ENCODE measurements at regions not wholly inside any gene's neighbourhood (a gene's known extent, or its start where the extent isn't known, plus 50 kb on each side); places are given as distances from the start of the nearest gene placed in this dataset.

- Mint-ChIP-seq H3K36me3 (ENCODE audit: low read depth) (no peaks in the 10 kb centered on the region), H3K4me3 (no peak overlapping the region), H3K27me3 (ENCODE audit: low read depth) (peaks cover 1% of the 10 kb centered on the region), H3K4me1 (ENCODE audit: low read depth) (peaks cover 18% of the 10 kb centered on the region), H3K9me3 (no peaks in the 10 kb centered on the region), H3K27ac (no peak overlapping the region)
- intact Hi-C loops (cut with micrococcal nuclease) = loop anchor here (2.0 kb wide), 2 partner anchors 47 to 355 kb away; no protein-coding TSS in a partner anchor
- CTCF ChIA-PET = interaction anchor here (0.8 kb wide), 1 partner anchor 46 kb away, joined by 4 read pairs; no protein-coding TSS in a partner anchor
- no peak for DNase-seq
Observed at GRCh38 chr18:63071701-63072141, 247.8 kb downstream of the BCL2 start.

GRCh38 chr18:63070767-63071502 is 248.6 kb downstream of the BCL2 start:
- Mint-ChIP-seq H3K9me3 (no peaks in the 10 kb centered on the region), H3K27ac (no peak overlapping the region), H3K4me3 (no peak overlapping the region), H3K4me1 (ENCODE audit: low read depth) (peaks cover 18% of the 10 kb centered on the region), H3K36me3 (ENCODE audit: low read depth) (no peaks in the 10 kb centered on the region), H3K27me3 (ENCODE audit: low read depth) (no peaks in the 10 kb centered on the region)
- intact Hi-C loops (cut with micrococcal nuclease) = no loop called here
- DNase-seq = no peak
- CTCF ChIA-PET = interaction anchor here (0.6 to 1.0 kb wide), 2 partner anchors 53 to 369 kb away, joined by 4 read pairs; no protein-coding TSS in a partner anchor

DNA sequence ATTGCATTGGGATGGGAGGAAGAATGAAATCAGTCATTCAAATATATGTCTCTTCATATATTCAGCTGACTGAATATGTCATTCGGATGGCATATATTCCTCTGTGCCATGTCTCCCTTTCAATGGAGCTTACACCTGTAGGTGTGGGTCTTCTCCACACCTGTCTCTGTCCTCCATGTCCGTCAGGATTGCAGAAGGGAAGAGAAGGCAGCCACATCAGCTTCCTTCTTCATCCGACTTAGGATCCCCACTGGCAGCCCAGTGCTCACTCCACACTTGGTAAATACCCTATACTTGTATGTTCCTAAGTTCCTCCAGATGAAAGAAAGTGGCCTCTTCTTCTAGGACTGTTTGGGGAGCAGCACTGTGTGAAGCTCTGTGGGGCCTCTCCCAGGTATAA is 250.1 kb downstream of the BCL2 start:
- Mint-ChIP-seq H3K4me3 (no peak overlapping the region), H3K4me1 (ENCODE audit: low read depth) (peaks cover 8% of the 10 kb centered on the region), H3K27me3 (ENCODE audit: low read depth) (no peaks in the 10 kb centered on the region), H3K9me3 (no peaks in the 10 kb centered on the region), H3K36me3 (ENCODE audit: low read depth) (no peaks in the 10 kb centered on the region), H3K27ac (no peak overlapping the region)
- CTCF ChIA-PET = no interaction called here
- intact Hi-C loops (cut with micrococcal nuclease) = loop anchor here (2.0 kb wide), 1 partner anchor 29 kb away; no protein-coding TSS in a partner anchor
- DNase-seq = no peak

GRCh38 chr18:63067939-63068338 is 251.6 kb downstream of the BCL2 start:
- Mint-ChIP-seq H3K4me3 (no peak overlapping the region), H3K27me3 (ENCODE audit: low read depth) (no peaks in the 10 kb centered on the region), H3K27ac (no peak overlapping the region), H3K9me3 (no peaks in the 10 kb centered on the region), H3K36me3 (ENCODE audit: low read depth) (no peaks in the 10 kb centered on the region), H3K4me1 (ENCODE audit: low read depth) (peaks cover 8% of the 10 kb centered on the region)
- DNase-seq = peak; percentile 42
- CTCF ChIA-PET = interaction anchor here (0.6 kb wide), 2 partner anchors 51 to 371 kb away, joined by 3 read pairs; no protein-coding TSS in a partner anchor
- intact Hi-C loops (cut with micrococcal nuclease) = loop anchor here (2.0 kb wide), 1 partner anchor 27 kb away; no protein-coding TSS in a partner anchor

- intact Hi-C loops (cut with micrococcal nuclease) = no loop called here
- Mint-ChIP-seq H3K27me3 (ENCODE audit: low read depth) (no peaks in the 10 kb centered on the region), H3K4me3 (no peak overlapping the region), H3K9me3 (no peaks in the 10 kb centered on the region), H3K27ac (no peak overlapping the region), H3K36me3 (ENCODE audit: low read depth) (no peaks in the 10 kb centered on the region), H3K4me1 (ENCODE audit: low read depth) (peaks cover 8% of the 10 kb centered on the region)
- no peak for DNase-seq
- CTCF ChIA-PET = interaction anchor here (2.0 kb wide), 1 partner anchor 48 kb away, joined by 8 read pairs; no protein-coding TSS in a partner anchor
Observed at GRCh38 chr18:63065172-63065571, 254.4 kb downstream of the BCL2 start.

GRCh38 chr18:63063171-63063570 is 256.4 kb downstream of the BCL2 start:
- intact Hi-C loops (cut with micrococcal nuclease) = no loop called here
- CTCF ChIA-PET = no interaction called here
- no peak overlapping the region for H3K4me3 Mint-ChIP-seq

DNA sequence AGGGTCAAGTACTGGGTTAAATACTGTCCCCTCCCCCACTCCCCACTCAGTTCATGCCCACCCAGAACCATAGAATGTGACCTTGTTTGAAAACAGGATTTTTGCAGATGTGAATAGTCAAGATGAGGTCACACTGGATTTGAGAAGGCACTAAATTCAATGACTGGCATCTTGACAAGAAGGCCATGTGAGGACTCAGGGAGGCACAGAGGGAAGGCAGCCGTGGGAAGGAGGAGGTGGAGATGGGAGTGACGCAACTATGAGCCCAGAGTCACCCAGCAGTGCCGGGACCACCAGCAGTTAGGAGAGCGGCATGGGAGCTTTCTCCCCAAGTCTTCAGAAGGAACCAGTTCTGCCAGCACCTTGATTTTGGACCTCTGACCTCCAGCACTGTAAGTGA is 257.3 kb downstream of the BCL2 start:
- no peaks in the 10 kb centered on the region for H3K9me3 Mint-ChIP-seq

More at GRCh38 chr18:63063171-63063570, 256.4 kb downstream of the BCL2 start:
- no peak for DNase-seq
- Mint-ChIP-seq H3K36me3 (ENCODE audit: low read depth) (no peaks in the 10 kb centered on the region), H3K4me1 (ENCODE audit: low read depth) (peaks cover 4% of the 10 kb centered on the region), H3K27me3 (ENCODE audit: low read depth) (no peaks in the 10 kb centered on the region), H3K27ac (no peak overlapping the region), H3K9me3 (no peaks in the 10 kb centered on the region)

GRCh38 chr18:63061303-63061702 is 258.3 kb downstream of the BCL2 start:
- intact Hi-C loops (cut with micrococcal nuclease) = no loop called here
- no peaks in the 10 kb centered on the region for H3K27me3 Mint-ChIP-seq (ENCODE audit: low read depth)
- H3K27ac Mint-ChIP-seq = no peak overlapping the region
- no peaks in the 10 kb centered on the region for H3K36me3 Mint-ChIP-seq (ENCODE audit: low read depth)
- no peak for DNase-seq
- H3K4me1 Mint-ChIP-seq (ENCODE audit: low read depth) = no peaks in the 10 kb centered on the region
- no peaks in the 10 kb centered on the region for H3K9me3 Mint-ChIP-seq
- CTCF ChIA-PET = no interaction called here
- H3K4me3 Mint-ChIP-seq = no peak overlapping the region

More for the DNA sequence above, 257.3 kb downstream of the BCL2 start:
- Mint-ChIP-seq H3K27me3 (ENCODE audit: low read depth) (no peaks in the 10 kb centered on the region), H3K27ac (no peak overlapping the region), H3K4me3 (no peak overlapping the region), H3K36me3 (ENCODE audit: low read depth) (no peaks in the 10 kb centered on the region), H3K4me1 (ENCODE audit: low read depth) (no peaks in the 10 kb centered on the region)
- intact Hi-C loops (cut with micrococcal nuclease) = no loop called here
- no peak for DNase-seq
- CTCF ChIA-PET = no interaction called here

DNA sequence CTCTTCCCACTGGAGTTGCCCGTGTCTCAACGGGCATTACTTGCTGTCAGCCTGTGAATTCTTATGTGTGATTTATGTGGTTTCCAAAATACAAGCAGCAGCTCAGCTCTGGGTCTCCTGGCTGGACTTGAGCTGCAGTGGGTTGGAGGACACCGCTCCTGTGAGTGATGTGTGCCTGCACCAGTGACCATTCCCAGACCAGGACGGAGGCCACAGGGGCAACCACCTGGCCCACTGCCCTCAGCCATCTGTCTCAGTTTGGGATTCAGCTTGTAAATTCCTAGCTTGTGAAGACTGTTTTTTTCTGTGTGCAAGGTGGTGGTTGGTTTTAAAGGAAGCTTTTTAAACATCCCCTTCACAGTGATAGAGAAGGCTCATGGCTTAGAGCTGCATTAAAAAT is 261.0 kb downstream of the BCL2 start:
- no peaks in the 10 kb centered on the region for H3K27me3 Mint-ChIP-seq (ENCODE audit: low read depth)
- no peaks in the 10 kb centered on the region for H3K9me3 Mint-ChIP-seq
- CTCF ChIA-PET = interaction anchor here (1.0 kb wide), 1 partner anchor 76 kb away, joined by 6 read pairs; no protein-coding TSS in a partner anchor
- peaks cover 4% of the 10 kb centered on the region for H3K4me1 Mint-ChIP-seq (ENCODE audit: low read depth)
- H3K27ac Mint-ChIP-seq = no peak overlapping the region
- H3K4me3 Mint-ChIP-seq = no peak overlapping the region
- intact Hi-C loops (cut with micrococcal nuclease) = no loop called here
- H3K36me3 Mint-ChIP-seq (ENCODE audit: low read depth) = no peaks in the 10 kb centered on the region
- DNase-seq = no peak

- peaks cover 4% of the 10 kb centered on the region for H3K4me1 Mint-ChIP-seq (ENCODE audit: low read depth)
- H3K36me3 Mint-ChIP-seq (ENCODE audit: low read depth) = no peaks in the 10 kb centered on the region
- CTCF ChIA-PET = no interaction called here
- no peak for DNase-seq
- H3K27me3 Mint-ChIP-seq (ENCODE audit: low read depth) = no peaks in the 10 kb centered on the region
- intact Hi-C loops (cut with micrococcal nuclease) = no loop called here
- no peaks in the 10 kb centered on the region for H3K9me3 Mint-ChIP-seq
- no peak overlapping the region for H3K4me3 Mint-ChIP-seq
- no peak overlapping the region for H3K27ac Mint-ChIP-seq
Observed at GRCh38 chr18:63057707-63058106, 261.9 kb downstream of the BCL2 start.

DNA sequence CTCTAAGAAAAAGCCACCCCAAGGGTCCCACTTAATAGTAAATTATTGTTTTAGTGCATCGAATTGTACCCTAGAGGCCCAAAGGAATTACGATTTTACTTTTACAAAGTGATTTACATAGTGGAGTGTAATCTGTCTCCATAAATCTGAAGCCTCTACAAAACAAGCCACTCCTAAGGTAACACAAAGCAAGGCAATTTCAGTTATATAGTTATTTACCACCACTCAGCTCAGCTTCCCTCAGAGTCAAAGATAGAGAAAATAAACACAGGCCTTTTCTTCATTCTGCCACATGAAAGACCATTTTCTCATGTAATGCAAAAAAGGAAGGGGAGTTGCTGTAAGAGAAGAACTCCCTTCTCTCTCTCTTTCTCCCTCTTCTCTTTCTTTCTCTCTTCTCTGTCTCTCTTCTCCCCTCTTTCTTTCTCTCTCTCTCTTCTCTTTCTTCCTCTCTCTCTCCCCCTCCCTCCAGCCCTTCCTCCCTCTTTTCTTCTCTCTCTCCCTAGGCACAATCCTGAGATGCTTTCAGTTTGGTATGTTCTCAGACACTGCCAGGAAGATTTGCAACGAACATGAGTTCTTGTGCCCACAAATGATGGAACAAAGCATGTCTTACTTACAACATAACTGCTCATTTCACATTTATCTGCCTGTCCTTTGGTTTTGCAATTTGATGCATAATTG is 264.5 kb downstream of the BCL2 start:
- Mint-ChIP-seq H3K27me3 (ENCODE audit: low read depth) (no peaks in the 10 kb centered on the region), H3K9me3 (no peaks in the 10 kb centered on the region), H3K4me3 (no peak overlapping the region), H3K4me1 (ENCODE audit: low read depth) (peaks cover 7% of the 10 kb centered on the region), H3K36me3 (ENCODE audit: low read depth) (no peaks in the 10 kb centered on the region), H3K27ac (no peak overlapping the region)
- CTCF ChIA-PET = no interaction called here
- no peak for DNase-seq
- intact Hi-C loops (cut with micrococcal nuclease) = no loop called here

DNA sequence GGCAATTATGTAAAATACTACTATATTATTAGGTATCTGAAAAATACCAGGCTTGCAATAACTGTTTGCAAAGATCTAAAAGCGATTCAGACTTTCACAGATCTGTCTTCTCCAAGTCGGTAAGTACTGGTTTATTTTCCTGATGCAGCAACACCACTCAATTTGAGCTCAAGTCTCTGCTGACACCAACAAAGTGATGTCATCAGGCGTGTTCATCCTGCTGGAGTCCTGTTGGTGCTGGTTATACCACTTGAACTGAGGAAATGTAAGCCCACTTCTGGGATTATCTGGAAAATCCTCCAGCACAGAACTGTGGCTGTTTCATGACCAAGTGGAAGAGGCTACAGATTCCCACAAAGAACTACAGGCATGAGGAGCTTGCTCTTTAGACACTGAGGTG is 267.6 kb downstream of the BCL2 start:
- Mint-ChIP-seq H3K9me3 (no peaks in the 10 kb centered on the region), H3K4me1 (ENCODE audit: low read depth) (peaks cover 11% of the 10 kb centered on the region), H3K27me3 (ENCODE audit: low read depth) (no peaks in the 10 kb centered on the region), H3K4me3 (no peak overlapping the region), H3K36me3 (ENCODE audit: low read depth) (no peaks in the 10 kb centered on the region), H3K27ac (no peak overlapping the region)
- intact Hi-C loops (cut with micrococcal nuclease) = no loop called here
- CTCF ChIA-PET = interaction anchor here (1.0 to 1.2 kb wide), 2 partner anchors 36 to 38 kb away, joined by 3 to 6 read pairs; no protein-coding TSS in a partner anchor
- no peak for DNase-seq
